ENCODE measurements at regions not wholly inside any gene's neighbourhood (a gene's known extent, or its start where the extent isn't known, plus 50 kb on each side); places are given as distances from the start of the nearest gene placed in this dataset.

DNA sequence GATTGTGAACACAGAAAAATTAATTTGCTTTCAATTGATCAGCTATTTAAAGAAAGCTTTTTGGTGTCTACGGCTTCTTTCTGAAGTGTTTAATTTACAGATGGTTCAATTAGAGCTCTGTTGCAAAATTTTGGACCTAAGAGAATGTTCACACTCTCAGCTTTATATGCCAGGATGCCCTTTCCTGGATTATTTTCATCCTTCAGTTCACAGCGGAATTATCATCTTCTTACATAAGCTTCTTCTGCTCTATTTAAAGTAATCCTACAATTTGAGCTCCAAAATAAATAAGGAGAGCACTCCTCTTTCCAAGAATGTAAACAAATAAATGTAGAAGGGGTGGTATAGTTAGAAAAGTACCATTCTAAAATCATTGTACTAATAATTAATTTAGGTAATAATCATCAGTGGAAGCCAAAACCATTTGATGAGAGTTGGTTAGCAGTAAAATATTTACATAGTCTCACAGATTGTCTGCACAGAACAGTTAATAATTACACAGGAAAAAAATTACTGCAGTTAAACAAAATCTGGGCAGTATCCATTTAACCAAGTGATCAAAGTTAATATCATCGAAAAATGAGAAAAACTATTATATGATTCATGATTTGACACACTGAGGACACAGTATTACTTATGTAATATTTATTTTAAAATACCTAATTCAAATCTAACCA, 298.0 kb upstream of the TMEM229A start:
- no peak for DNase-seq (ENCODE audit: low read depth, low spot score)

DNA sequence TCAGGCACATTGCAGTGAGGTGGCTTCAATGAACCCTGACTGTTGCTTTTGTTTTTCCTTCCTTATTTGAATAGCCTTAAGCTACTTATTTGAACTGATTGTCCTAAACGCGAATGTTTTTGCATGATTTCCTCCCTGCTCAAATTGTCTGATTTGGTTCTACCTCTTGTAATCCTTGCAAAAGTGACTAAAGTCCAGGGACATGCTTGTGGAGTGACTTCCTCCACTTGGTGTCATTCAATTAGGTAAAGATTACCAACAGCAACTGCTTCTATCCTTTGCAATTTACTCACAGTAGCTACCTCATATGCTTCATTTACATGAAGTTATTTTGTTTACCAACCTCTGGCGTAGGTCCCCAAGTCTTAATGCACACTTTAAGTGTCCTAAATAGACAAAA, 295.9 kb upstream of the TMEM229A start:
- no peak for DNase-seq (ENCODE audit: low read depth, low spot score)

DNA sequence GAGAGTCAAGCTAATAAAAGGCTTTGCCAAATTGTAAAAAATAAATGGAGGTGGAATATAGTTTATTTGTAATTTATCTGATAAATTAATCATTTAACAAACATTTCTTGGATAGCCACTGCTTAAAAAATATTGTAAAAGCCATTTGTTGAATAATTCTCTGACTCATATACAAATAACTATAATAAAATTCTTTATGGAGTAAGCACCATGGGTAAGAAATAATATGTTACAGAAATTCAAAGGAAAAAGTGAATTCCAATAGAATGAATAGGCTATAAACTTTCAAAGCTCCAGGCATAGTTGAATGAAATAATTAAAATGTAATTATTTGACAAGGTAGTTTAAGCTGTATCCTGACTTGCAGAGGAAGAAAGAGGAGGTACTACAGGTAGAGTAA, 291.4 kb upstream of the TMEM229A start:
- DNase-seq (ENCODE audit: low read depth, low spot score) = no peak

DNA sequence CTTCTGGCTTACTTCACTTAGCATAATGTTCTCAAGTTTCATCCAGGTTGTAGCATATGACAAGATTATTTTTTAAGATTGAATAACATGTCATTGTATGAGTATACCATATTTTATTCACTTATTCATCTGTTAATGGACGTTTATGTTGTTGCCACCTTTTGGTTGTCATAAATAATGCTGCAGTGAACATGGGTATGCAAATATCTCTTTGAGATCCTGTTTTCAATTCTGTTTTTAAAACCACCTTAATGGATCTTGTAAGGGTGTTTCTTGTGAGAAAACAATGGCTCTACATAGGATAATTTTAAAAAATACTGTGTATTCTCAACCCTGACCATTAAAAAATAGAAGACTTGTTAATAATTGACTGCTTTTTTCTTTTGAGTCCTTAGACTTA, 290.7 kb upstream of the TMEM229A start:
- no peak for DNase-seq (ENCODE audit: low read depth, low spot score)

- no peak for DNase-seq (ENCODE audit: low read depth, low spot score)
Observed at GRCh38 chr7:124322561-124322960, 289.7 kb upstream of the TMEM229A start.

GRCh38 chr7:124318721-124319450, 286.0 kb upstream of the TMEM229A start:
- DNase-seq (ENCODE audit: low read depth, low spot score) = no peak

DNA sequence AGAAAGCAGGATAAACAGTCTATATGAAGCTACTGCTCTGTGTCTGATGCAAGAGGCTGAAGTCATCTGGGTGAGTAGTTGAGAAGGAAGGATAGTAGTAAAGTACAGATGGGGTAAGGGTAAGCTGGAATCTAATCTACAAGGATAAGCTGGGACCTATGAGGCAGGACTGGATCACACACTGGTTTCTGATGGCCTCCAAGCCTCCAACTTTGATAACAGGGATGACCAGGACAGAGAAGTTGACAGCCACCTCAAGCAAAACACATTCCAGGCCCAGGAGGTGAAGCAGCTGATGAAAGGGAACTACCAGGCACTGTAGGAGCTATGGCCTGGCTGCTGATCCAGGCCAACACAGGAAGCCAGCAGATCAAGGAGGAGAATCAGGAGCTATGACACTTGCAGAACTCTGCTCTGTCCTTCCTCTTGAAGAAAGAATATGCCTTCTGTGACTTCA, 278.1 kb upstream of the TMEM229A start:
- DNase-seq (ENCODE audit: low read depth, low spot score) = no peak

DNA sequence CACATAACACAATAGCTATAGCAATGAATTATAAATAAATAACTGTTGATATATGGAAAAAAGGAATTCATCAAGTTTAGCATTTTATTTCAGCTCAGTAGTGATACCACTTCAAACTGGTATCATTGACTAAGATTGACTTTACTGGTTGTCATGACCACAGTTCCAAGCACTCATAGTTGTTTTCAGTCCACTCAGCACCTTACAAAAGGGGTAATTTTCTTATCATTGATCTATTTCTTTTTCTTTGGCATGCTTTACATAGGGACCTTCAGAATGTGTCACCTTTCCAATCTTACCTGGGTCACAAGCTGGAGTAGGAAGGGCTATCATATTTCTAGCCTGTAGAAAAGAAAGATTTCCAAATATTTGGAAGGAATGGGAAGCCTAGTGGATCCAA, 275.5 kb upstream of the TMEM229A start:
- no peak for DNase-seq (ENCODE audit: low read depth, low spot score)

DNA sequence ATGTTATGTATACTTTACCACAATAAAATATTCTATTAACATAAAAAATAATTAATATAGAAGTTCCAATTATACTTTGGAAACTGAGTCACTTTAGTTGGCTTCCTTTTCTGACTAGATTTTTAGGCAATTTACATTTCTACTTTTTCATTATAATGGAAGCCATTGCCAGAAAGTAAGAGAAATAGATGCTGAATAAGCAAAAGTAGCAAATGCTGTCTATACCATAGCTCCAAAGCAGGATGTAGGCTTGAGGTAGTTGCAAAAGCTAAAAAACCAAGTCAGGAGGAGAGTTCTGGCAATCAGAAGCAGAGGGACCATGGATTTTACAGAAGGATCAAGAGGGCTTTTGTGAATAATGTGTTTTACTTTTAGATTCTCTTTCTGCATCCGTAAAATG, 262.4 kb upstream of the TMEM229A start:
- no peak for DNase-seq (ENCODE audit: low read depth, low spot score)

GRCh38 chr7:124284937-124285336, 252.1 kb upstream of the TMEM229A start:
- no peak for DNase-seq (ENCODE audit: low read depth, low spot score)

DNA sequence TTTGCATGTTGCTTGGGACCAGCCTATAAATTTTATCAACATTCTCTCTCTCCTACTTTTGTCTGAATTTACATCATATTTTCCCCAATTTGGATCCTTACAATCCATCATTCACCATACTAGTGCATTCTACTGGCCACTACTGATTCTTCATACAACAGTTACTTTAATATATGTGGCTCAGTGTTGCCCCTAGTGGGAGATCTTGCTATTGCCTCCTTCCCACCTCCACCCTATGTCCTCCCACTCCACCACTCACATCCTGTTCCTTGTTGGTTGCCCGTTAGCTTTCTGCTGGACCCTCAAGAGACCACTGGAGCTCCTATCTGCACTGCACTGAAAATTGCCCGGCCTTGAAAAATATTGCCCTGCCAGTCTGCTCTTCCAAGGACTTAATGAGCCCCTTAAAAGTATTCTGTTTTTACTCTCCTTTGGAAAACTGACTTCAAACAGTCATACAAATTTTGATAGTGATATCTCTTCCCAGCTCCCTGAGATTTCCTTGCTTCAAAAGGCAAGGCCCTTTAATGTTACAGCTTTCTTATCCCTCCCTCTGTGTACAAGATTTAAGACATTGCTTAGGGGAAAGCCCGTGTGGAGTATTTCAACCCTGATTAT, 243.2 kb upstream of the TMEM229A start:
- DNase-seq (ENCODE audit: low read depth, low spot score) = no peak

GRCh38 chr7:124275411-124275810, 242.5 kb upstream of the TMEM229A start:
- no peak for DNase-seq (ENCODE audit: low read depth, low spot score)

DNA sequence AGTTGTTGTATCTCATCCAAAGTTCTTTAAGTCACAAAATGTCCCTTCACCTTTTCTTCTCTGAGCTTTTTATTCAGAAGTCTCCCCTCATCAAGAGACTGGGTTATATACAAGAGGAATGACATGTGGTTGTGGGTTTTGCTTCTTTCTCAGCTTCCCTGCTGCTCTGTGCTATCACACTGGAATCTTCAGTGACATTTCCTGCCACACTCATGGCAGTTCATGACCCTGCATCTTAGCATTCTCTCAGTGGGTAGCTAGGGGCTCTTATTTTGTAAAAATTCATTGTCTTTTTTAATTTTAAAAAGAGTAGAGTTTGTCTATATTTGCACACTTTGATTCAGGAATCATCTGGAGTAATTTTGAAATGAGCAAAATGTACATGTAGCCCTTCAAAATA, 236.9 kb upstream of the TMEM229A start:
- no peak for DNase-seq (ENCODE audit: low read depth, low spot score)

GRCh38 chr7:124267154-124267553, 234.3 kb upstream of the TMEM229A start:
- no peak for DNase-seq (ENCODE audit: low read depth, low spot score)

GRCh38 chr7:124263232-124263827, 230.5 kb upstream of the TMEM229A start:
- no peak for DNase-seq (ENCODE audit: low read depth, low spot score)

DNA sequence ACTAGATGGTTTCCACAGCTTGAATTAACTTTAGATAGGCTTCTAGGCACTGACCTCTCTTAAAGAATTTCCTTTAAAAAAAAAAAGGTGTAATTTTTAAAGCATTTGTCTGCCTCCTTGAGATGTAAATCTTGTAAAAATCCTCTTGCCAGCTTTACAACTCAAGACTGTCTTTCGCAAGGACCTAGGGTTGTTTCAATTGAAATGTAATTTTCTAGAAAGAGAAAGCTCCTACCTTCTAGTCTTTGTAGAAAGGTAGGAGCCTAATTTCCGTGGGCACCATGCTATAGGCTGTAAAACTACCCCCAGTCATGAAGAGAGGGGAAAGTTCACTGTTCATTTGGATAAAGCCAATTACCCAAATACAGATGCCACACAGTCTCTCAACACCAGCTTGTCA, 228.8 kb upstream of the TMEM229A start:
- DNase-seq (ENCODE audit: low read depth, low spot score) = no peak

- no peak for DNase-seq (ENCODE audit: low read depth, low spot score)
Observed at GRCh38 chr7:124257638-124258308, 224.9 kb upstream of the TMEM229A start.

DNA sequence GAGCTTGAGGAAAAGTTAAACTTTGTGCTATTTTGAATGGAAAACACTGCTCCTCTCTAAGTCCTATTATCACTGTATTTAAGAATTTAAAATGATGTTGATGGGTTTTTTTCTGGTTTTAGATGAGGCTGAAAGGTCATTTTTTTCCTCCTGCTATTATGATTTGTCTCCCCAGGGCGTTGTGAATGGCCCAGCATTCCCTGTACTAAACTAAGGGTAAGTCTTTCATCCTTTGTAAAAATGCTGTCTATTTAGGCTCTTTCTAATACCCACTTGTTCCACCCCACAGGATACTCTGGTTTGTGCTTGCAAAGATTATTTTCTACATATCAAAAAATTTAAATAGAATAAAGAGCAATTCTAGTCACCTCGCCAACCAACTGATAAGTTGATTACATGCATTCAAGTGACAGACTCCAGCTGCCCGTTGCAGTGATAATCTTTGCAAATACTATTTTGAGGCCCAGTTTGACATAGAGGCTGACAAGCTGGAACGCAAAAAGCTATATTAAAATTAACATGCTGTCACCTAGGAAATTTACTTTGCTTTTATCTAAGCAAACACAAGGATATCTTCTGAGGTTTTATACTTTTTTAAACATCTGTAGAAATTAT, 222.3 kb upstream of the TMEM229A start:
- no peak for DNase-seq (ENCODE audit: low read depth, low spot score)

DNA sequence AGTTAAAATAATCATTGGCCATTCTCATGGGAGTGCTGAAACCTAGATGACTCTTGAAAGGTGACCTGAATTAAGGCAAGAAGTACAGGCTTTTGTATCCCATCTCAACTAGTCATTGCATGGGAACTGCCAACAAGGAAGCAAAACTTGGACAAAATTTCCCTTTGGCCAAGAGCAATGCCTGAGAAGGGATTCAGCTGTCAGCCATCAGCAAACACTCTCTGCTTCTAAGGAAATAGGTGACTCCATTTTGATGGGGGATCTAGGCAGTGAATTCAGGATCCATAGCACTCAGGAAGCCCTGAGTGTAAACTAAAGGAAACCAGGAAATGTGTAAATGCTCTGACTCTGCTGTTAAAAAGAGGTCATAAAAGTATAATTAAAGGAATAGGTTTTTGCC, 221.5 kb upstream of the TMEM229A start:
- DNase-seq (ENCODE audit: low read depth, low spot score) = no peak

DNA sequence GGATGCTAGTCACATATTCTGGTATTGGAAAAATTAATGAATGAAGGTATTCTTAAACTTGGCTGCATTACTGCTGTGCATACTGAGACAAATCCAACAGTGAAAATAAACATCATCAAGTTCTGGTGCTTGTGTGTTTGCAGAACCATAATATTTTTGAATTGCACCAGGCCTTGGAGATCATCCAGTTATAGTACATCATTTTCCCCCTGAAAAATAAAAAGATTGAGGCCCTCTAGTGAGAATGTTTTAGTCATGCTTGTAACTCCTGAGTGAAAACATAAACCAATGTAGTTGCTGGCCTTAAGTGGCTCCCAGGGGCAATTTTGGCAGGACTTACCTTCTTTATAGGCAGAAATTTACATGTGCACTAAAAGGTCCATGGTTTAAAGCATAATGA, 218.8 kb upstream of the TMEM229A start:
- no peak for DNase-seq (ENCODE audit: low read depth, low spot score)

GRCh38 chr7:124250297-124251034, 217.6 kb upstream of the TMEM229A start:
- no peak for DNase-seq (ENCODE audit: low read depth, low spot score)
